ENCODE measurements at regions not wholly inside any gene's neighbourhood (a gene's known extent, or its start where the extent isn't known, plus 50 kb on each side); places are given as distances from the start of the nearest gene placed in this dataset.

DNA sequence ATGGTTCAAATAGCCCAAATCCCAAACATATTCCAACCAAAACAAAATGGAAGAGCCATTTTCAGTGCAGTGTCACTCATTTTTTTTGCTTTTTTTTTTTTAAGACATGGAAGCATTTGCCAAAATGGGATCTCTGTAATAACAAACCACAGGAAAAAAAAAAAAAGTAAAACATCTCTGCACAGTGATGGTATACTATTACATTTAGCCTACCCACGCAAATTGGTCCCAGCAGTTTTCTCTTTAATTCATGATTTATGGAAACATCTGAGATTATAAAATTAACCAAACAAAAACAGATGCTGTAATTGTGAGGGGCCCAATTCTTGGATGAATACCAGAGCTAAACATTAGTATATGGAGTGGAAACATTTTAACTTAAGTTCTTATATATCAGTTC, 566.6 kb downstream of the ZNF608 start:
- TF ChIP-seq CTCF (IDR thresholded peaks at IDR 0.05): no peak
- no peak for TF ChIP-seq EZH2 (IDR thresholded peaks at IDR 0.05; ENCODE audit: borderline replicate concordance, insufficient read depth, low read depth, low read length, poor library complexity, severe bottlenecking)
